HS-27A (cell line): ENCODE measurements at regions not wholly inside any gene's neighbourhood (a gene's known extent, or its start where the extent isn't known, plus 50 kb on each side); places are given as distances from the start of the nearest gene placed in this dataset.

Source experiments
- DNase-seq: peaks from one replicate; pipeline ENCODE4 v3.0.0-alpha.2; 2012; ENCODE audit warnings: low read depth, missing footprints

- no peak for DNase-seq
Observed at GRCh38 chr1:115577513-115577912, 64.3 kb upstream of the VANGL1 start.

GRCh38 chr1:115575661-115576060 lies 66.1 kb upstream of the VANGL1 start:
- DNase-seq, result no peak

DNA sequence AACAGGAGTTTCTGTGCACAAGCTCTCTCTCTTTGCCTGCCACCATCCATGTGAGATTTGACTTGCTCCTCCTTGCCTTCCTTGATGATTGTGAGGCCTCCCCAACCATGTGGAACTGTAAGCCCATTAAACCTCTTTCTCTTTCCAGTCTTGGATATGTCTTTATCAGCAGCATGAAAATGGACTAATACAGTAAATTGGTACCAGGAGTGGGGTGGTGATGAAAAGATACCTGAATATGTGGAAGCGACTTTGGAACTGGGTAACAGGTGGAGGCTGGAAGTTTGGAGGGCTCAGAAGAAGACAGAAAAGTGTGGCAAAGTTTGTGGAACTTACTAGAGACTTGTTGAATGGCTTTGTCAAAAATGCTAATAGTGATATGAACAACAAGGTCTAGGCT lies 69.1 kb upstream of the VANGL1 start:
- DNase-seq, result no peak

GRCh38 chr1:115567431-115567830 lies 74.3 kb upstream of the VANGL1 start:
- DNase-seq, result no peak

DNA sequence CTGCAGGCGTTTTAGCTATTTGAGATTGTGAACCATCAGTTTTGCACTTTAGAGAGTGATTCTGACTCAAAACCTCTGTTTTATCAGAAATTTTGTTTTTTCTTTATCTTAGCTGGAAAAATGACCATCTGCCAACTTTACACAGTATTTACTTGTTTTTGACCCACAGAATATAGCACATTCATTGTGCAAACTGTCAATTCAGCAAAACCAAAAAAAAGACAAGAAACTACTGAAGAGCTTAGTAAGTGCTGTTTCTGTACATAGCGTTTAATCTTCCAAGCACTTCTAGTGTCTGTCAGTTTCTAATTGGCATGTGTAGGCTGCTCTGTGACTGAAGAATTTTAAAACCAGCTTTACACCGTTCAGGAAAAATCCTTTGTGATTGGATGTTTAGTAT lies 76.0 kb upstream of the VANGL1 start:
- no peak for DNase-seq

- DNase-seq, result no peak
Observed at GRCh38 chr1:115565353-115565752, 76.4 kb upstream of the VANGL1 start.

DNA sequence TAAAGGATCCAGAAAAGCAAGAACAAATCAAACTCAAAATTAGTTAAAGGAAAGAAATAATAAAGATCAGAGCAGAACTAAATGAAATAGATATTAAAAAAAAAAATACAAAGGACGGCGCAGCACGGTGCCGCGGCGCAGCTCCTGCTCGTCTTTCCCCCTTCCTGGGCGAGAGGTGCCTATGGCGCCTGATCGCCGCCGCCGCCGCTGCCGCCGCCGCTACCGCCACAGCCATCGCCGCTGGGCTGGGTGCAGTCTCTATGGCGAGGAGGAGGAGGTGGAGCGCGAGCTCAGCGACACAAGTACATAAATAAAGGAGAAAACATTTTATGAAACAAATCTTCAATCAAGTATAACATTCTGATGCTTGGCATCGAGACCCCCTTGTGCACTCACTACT lies 77.6 kb upstream of the VANGL1 start:
- no peak for DNase-seq

DNA sequence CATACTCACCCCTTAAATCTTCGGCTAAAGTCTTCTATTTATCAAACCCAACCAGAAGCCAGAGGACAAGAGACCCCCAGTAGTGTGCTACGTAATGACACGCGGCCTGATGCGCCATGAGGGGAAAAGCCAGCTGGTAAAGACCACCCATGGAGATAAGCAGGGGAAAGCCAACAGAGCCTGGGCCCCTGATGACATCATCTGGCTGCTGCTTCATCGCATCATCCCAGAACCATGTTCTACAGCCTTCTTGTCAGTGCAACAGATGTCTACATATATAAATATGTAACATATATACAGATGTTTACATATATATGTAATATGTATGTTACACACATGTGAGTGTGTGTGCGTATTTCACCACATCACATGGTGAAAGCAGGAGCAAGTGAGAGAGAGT lies 81.7 kb upstream of the VANGL1 start:
- DNase-seq, result no peak

DNA sequence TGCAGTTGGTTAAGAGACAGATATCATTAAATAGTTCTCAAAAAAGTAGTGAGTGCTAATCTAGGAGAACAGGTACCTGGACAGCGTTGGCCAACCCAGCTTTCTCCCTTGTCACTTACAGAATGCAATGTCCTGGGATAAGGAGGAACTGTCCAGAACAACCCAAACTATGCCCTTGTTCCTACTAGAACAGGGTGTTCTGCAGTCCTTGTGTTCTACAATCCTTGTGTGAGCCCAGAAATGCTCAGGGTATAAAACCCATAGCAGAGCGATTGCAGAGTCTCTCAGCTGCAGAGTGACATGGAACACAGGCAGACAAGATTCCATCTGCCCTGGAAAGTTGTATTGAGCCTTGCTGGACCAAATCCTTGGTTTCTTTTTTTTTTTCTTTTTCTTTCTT lies 83.5 kb upstream of the VANGL1 start:
- DNase-seq, result no peak

GRCh38 chr1:115557715-115558114 lies 84.1 kb upstream of the VANGL1 start:
- no peak for DNase-seq

DNA sequence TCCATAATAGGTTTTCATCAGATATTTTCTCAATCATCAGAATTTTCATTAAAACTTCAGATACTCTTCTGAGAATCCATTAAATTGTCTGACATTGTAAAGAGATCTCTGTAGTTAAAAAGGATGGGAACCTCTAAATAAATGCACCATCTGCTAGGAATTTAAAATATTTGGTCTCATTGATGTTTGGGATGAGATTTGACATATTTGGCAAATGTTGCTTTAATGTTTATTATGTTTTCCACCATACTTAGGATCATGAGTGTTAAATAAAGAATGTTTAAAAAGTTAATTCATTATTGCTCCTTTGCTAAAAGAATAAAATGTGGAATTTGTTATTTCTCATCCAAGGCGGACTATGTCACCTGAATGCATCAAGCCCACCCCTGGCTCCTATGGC lies 85.5 kb upstream of the VANGL1 start:
- peak; percentile 29 for DNase-seq

DNA sequence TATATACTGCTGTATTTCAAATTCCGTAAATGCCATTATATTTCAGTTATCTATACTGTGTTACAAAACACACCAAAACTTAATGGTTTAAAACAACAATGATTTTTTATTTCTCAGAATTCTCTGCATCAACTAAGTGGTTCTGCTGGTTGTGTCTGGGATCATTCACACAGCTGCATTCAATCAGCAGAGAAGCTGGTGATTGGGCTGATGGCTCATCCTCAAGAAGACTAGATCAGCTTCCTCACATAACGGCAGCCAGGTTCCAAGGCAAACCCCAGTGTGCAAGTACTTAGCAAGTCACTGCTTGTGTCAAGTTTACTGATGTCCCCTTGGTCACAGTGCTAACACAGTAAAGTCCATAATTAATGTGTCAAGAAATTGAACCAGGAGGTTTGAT lies 86.3 kb upstream of the VANGL1 start:
- no peak for DNase-seq

- DNase-seq, result no peak
Observed at GRCh38 chr1:115547696-115548095, 94.1 kb upstream of the VANGL1 start.

DNA sequence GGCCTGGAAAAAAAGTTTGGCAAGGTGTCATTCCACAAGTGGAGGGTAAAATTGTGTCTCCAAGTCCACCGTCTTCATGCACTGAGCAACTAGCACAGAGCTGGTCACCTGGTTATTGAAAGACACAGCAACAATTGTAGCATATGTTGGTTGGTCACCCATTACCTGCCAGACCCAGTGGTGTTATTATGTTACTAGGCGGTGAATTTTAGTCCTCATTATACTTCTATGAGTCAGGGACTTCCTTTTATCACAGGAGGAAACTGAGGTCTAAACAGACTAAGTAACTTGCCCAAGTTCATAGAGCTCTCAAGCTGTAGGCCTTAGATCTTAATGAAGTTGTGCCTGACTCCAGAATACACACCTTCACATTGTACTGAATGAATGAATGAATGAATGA lies 94.9 kb upstream of the VANGL1 start:
- DNase-seq, result no peak

DNA sequence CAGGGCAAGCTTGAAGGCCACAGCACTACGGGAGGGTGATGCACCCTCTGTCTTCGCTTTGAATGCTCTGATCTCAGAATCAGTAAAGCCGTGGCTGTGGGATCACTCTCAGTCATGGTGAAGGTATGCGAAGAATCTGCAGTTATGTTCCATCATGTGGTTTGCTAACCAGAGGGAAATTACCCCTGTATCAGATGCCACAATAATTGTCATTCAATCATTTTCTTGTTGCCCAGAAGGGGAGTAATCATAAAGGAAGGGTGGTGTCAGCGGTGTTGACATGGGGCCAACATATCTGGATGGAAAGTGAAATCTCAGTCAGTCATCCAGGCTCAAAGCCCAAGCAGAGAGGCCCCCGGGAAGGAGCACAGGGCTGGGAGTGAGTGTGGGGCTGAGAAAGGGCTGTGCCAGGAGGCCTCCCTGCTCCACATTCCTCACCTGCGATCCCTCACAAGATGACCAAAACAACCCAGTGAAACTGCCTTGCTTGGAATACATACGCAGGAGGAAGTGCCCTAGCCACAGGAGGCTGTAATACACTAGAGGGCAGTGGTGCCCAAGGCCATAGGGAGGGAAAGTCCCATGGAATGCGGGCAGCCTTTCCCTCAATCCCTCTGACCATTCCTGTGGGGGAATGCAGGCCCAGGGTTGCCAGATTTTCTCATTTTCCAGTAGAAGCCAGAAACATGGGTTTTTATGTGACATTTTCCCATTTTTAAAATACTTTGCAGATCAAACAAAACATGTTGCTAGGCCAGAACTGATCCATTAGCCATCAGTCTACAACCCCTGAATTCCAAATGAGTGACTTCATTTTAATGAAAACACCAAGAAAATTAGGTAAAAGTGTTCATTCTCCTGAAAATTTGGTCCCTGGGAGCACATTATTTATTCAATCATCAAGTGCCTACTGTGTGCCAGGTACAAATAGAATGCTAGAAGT lies 95.7 kb upstream of the VANGL1 start:
- DNase-seq, result peak; percentile 99

- DNase-seq, result no peak
Observed at GRCh38 chr1:115545096-115545720, 96.6 kb upstream of the VANGL1 start.

GRCh38 chr1:115544131-115544530 lies 97.6 kb upstream of the VANGL1 start:
- no peak for DNase-seq

- DNase-seq, result no peak
Observed at GRCh38 chr1:115543247-115543646, 98.5 kb upstream of the VANGL1 start.

DNA sequence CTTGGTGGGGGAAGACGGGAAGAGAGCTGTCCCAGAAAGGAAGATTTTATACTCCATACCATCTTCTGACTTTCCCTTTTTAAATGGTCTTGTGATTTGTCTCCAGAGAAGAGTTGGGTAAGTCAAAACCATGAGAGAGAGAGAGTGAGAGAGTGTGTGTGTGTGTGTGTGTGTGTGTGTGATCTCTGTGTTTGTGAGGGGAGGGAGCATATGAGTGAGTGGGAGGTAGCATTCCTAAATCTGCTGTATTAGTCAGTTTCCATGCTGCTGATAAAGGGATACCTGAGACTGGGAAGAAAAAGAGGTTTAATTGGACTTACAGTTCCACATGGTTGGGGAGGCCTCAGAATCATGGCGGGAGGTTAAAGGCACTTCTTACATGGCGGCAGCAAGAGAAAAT lies 102.0 kb upstream of the VANGL1 start:
- DNase-seq, result no peak

GRCh38 chr1:115539061-115539460 lies 102.7 kb upstream of the VANGL1 start:
- DNase-seq, result no peak

GRCh38 chr1:115538579-115538978 lies 103.2 kb upstream of the VANGL1 start:
- DNase-seq, result no peak

GRCh38 chr1:115537415-115537814 lies 104.4 kb upstream of the VANGL1 start:
- no peak for DNase-seq

DNA sequence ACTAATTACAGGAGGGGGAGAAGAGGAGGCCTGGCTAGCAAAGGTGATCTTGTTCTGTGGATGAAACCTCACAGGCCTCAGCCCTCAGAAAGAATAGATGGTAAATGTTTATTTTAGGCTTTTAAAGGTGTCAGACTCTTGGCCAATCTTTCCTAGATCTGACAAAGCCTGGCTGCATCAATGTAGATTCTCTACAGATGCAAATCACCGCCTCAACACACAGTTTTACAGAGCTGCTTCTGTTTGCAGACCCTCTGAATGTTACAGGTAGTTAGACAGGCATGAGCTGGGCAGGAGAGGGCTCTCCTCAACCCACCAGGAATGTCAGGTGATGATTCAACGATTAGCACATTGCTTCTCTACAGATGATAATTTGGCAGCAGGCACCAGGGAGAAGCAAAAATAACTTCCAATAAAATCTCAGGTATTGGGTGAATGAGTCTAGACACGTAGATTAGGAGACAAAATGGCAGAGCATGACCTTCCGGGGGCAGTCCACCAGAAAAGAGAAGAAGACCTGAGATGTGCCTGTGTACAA lies 105.4 kb upstream of the VANGL1 start:
- DNase-seq, result no peak
